ENCODE measurements at regions not wholly inside any gene's neighbourhood (a gene's known extent, or its start where the extent isn't known, plus 50 kb on each side); places are given as distances from the start of the nearest gene placed in this dataset.

GRCh38 chr1:177812650-177813049 lies 157.2 kb downstream of the SEC16B start:
- TF ChIP-seq CTCF (IDR thresholded peaks at IDR 0.05): no peak
- no peak for TF ChIP-seq POLR2A (IDR thresholded peaks at IDR 0.05)

All from adrenal gland (tissue), 5 donors.